Activated CD8-positive, alpha-beta T cell treated with anti-CD3 and anti-CD28 coated beads for 36 hours (primary cell): ENCODE measurements at regions not wholly inside any gene's neighbourhood (a gene's known extent, or its start where the extent isn't known, plus 50 kb on each side); places are given as distances from the start of the nearest gene placed in this dataset.

Experiments
- ATAC-seq: fragments of 200-7000 bp; cut with Tn5 transposase; one replicate; pipeline ENCODE4 v1.10.0; 2021; ENCODE audit warnings: mild to moderate bottlenecking, moderate library complexity
- CTCF ChIA-PET: fragments of 350-600 bp; sonication (Branson Sonifier 250); formaldehyde crosslinking; loops from one replicate; lab custom pipeline; 2021; ENCODE audit warnings: antibody characterized with exemption; lab: Charles Lee
- POLR2A ChIA-PET: fragments of 350-600 bp; sonication (Branson Sonifier 250); formaldehyde crosslinking; loops from one replicate; lab custom pipeline; 2021; ENCODE audit warnings: antibody characterized with exemption; lab: Charles Lee
- DNase-seq: peaks from one replicate; pipeline ENCODE4 v3.0.0-alpha.2; 2020
- H3K27ac Mint-ChIP-seq: one replicate; pipeline ENCODE4 v1.8.0; 2021; ENCODE audit warnings: mild to moderate bottlenecking, mixed read lengths
- H3K27me3 Mint-ChIP-seq: one replicate; pipeline ENCODE4 v1.8.0; 2021; ENCODE audit warnings: mixed read lengths
- H3K36me3 Mint-ChIP-seq: one replicate; pipeline ENCODE4 v1.8.0; 2021; ENCODE audit warnings: low read depth, mixed read lengths
- H3K4me1 Mint-ChIP-seq: one replicate; pipeline ENCODE4 v1.8.0; 2021; ENCODE audit warnings: low read depth, mixed read lengths
- H3K4me3 Mint-ChIP-seq: one replicate; pipeline ENCODE4 v1.8.0; 2021; ENCODE audit warnings: mild to moderate bottlenecking, moderate library complexity, mixed read lengths
- H3K9me3 Mint-ChIP-seq: one replicate; pipeline ENCODE4 v1.8.0; 2021; ENCODE audit warnings: mixed read lengths
- intact Hi-C: fragments of 100-400 bp; cut with micrococcal nuclease; formaldehyde crosslinking; loops from one replicate; pipeline ENCODE4 v1.10.0; 2022
- TF ChIP-seq, protein P1 (sequence below): fragments of 200-600 bp; IDR thresholded peaks from one replicate; pipeline ENCODE4 v1.8.0; 2022; ENCODE audit warnings: antibody characterized with exemption, mild to moderate bottlenecking

DNA sequence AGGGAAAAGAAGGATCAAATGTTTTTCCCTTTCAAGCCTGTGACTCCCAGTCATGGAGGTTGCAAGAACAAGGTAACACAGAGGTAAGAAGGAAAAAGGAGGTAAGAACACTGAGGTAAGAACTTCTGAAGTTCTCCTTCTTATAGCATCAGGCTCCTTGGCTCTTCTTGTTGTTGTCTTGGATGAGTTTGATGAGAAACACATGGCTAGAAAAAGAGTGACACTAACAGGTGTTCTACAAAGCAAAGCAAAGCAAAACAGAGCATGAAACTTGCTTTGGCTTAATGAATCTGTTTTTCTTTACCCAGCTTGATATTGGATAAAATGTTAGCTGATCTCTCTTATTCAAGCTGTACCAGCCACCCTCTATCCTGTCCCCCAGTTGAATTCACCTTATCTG, 231.2 kb upstream of the F9 start:
- DNase-seq (no peak), ATAC-seq (no peak)
- TF ChIP-seq, protein P1, sequence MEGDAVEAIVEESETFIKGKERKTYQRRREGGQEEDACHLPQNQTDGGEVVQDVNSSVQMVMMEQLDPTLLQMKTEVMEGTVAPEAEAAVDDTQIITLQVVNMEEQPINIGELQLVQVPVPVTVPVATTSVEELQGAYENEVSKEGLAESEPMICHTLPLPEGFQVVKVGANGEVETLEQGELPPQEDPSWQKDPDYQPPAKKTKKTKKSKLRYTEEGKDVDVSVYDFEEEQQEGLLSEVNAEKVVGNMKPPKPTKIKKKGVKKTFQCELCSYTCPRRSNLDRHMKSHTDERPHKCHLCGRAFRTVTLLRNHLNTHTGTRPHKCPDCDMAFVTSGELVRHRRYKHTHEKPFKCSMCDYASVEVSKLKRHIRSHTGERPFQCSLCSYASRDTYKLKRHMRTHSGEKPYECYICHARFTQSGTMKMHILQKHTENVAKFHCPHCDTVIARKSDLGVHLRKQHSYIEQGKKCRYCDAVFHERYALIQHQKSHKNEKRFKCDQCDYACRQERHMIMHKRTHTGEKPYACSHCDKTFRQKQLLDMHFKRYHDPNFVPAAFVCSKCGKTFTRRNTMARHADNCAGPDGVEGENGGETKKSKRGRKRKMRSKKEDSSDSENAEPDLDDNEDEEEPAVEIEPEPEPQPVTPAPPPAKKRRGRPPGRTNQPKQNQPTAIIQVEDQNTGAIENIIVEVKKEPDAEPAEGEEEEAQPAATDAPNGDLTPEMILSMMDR: no peak
- Mint-ChIP-seq H3K27ac (no peak overlapping the region), H3K36me3 (no peaks in the 10 kb centered on the region), H3K4me3 (no peak overlapping the region), H3K4me1 (no peaks in the 10 kb centered on the region), H3K27me3 (no peaks in the 10 kb centered on the region), H3K9me3 (no peaks in the 10 kb centered on the region)
- POLR2A ChIA-PET: no interaction called here
- CTCF ChIA-PET: no interaction called here
- intact Hi-C loops: no loop called here

DNA sequence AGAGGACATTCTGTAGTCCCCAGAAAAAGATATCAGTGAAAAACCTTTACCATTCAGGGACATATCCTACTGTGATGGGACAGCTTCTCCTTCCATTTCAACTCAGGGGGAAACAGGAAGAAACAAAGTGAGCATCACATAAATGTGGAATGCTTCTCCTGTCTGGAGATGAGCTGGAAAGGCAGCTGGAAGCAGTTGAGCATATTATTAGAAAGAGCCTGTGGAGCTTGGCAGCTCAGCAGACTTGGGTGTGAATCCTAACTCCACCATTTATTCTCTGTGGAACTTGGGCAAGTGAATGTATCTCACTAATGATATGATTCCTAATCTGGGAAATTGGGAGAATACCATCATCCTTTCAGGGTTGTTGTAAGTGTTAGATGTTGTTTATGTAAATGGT, 232.1 kb upstream of the F9 start:
- Mint-ChIP-seq H3K4me3 (no peak overlapping the region), H3K9me3 (no peaks in the 10 kb centered on the region), H3K27ac (no peak overlapping the region), H3K4me1 (no peaks in the 10 kb centered on the region), H3K27me3 (no peaks in the 10 kb centered on the region), H3K36me3 (no peaks in the 10 kb centered on the region)
- intact Hi-C loops: no loop called here
- TF ChIP-seq, protein P1: no peak
- DNase-seq (no peak), ATAC-seq (no peak)
- ChIA-PET POLR2A (no interaction called here), CTCF (no interaction called here)

DNA sequence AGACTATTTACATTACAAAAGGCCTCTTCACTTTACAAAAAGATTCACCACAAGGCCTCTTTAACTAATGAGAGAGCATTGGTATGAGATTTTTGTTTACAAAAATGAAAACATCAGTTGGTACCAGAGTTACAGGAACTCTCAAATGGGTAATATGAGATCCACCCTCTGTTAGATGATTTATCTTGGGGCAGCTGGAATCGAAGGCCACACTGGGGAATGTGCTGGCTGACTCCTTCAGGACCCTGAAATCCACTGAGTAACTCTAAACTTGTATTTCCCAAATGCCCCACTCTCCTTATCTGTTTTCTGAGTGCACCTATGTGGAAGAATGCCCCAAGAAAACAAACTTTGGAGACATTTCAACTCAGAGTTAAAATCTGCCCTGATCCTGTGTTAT, 232.9 kb upstream of the F9 start:
- Mint-ChIP-seq H3K36me3 (no peaks in the 10 kb centered on the region), H3K27me3 (no peaks in the 10 kb centered on the region), H3K27ac (no peak overlapping the region), H3K9me3 (no peaks in the 10 kb centered on the region), H3K4me1 (no peaks in the 10 kb centered on the region), H3K4me3 (no peak overlapping the region)
- TF ChIP-seq, protein P1: no peak
- intact Hi-C loops: no loop called here
- no peak for ATAC-seq
- CTCF ChIA-PET: no interaction called here
- no peak for DNase-seq
- POLR2A ChIA-PET: no interaction called here

DNA sequence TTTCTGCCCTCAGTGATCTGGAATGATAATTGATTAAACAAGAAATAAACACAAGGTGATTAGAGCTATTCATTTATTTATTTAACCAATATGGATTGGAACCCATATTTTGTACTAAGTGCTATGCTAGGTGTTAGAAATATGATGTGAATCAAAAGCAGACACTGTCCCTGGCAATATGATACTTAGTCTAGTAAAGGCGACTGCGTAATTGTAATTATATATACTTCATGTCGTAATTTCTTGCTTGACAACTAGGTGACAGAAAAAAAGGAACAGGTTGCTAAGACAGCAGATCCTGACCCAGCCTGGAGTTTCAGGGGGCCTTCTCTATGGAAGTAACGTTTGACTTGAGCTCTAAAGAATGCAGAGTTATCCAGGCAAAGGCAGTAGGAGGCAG, 236.5 kb upstream of the F9 start:
- TF ChIP-seq, protein P1: no peak
- no peak for ATAC-seq
- Mint-ChIP-seq H3K27me3 (no peaks in the 10 kb centered on the region), H3K36me3 (no peaks in the 10 kb centered on the region), H3K4me1 (no peaks in the 10 kb centered on the region), H3K27ac (no peak overlapping the region), H3K9me3 (no peaks in the 10 kb centered on the region), H3K4me3 (no peak overlapping the region)
- intact Hi-C loops: no loop called here
- no peak for DNase-seq
- POLR2A ChIA-PET: interaction anchor here (0.6 kb wide), 1 partner anchor 16 kb away, joined by 3 read pairs; no protein-coding TSS in a partner anchor
- CTCF ChIA-PET: no interaction called here

DNA sequence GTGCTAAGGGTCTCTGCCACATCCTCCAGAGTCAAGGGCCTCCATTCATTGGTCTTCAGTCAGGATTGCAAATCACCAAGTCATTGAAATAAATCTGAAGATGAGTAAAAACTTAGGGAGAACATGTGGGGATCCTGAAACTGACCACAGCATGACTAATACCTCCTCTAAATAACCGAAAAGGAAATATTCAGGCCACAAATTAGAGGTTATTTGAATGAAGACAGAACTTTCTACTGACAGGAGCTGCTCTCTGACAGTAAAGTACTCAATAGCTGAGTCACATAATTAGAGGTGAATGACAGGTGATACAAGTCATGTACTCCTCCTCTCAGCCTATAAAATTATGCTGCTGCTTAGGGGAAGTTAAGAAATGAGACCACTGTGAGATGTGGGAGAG, 240.2 kb upstream of the F9 start:
- DNase-seq: no peak
- no peaks in the 10 kb centered on the region for H3K9me3 Mint-ChIP-seq
- TF ChIP-seq, protein P1: no peak
- H3K4me3 Mint-ChIP-seq: no peak overlapping the region
- no peaks in the 10 kb centered on the region for H3K36me3 Mint-ChIP-seq
- H3K27ac Mint-ChIP-seq: no peak overlapping the region
- H3K27me3 Mint-ChIP-seq: no peaks in the 10 kb centered on the region
- no peaks in the 10 kb centered on the region for H3K4me1 Mint-ChIP-seq
- CTCF ChIA-PET: no interaction called here
- intact Hi-C loops: no loop called here
- ATAC-seq: no peak
- POLR2A ChIA-PET: no interaction called here
